Smooth muscle cell (in vitro differentiated cells): ENCODE measurements at regions not wholly inside any gene's neighbourhood (a gene's known extent, or its start where the extent isn't known, plus 50 kb on each side); places are given as distances from the start of the nearest gene placed in this dataset.
A peak's percentile ranks its signal among the peaks of the same experiment; 100 is the strongest.
"Not testable (repeated sequence)": the region's sequence is repeated elsewhere in the genome, so short reads cannot be mapped to it uniquely, and the experiment has no call there.

Experiments used
- DNase-seq: peaks from one replicate; lab custom pipeline; 2025; ENCODE audit not compliant: unreplicated experiment; lab: John Stamatoyannopoulos, UW
- H2AFZ ChIP-seq: fragments of 200-600 bp; sonication (generic); 2 replicates; pipeline ENCODE4 v1.6.0; 2016; ENCODE audit warnings: antibody characterized with exemption, low read depth, mild to moderate bottlenecking
- H3F3A ChIP-seq: fragments of 200-600 bp; sonication (generic); 2 replicates; pipeline ENCODE4 v1.6.0; 2017; ENCODE audit warnings: antibody characterized with exemption, low read depth
- H3K27ac ChIP-seq: fragments of 200-600 bp; sonication (generic); 2 replicates; pipeline ENCODE4 v1.5.1; 2016; ENCODE audit warnings: low read depth, mild to moderate bottlenecking
- H3K27me3 ChIP-seq: fragments of 200-600 bp; sonication (generic); 2 replicates; pipeline ENCODE4 v1.6.1; 2016; ENCODE audit warnings: low read depth, mild to moderate bottlenecking
- H3K36me3 ChIP-seq: fragments of 200-600 bp; sonication (generic); 2 replicates; pipeline ENCODE4 v1.5.1; 2016; ENCODE audit warnings: low read depth
- H3K4me1 ChIP-seq: fragments of 200-600 bp; sonication (generic); 2 replicates; pipeline ENCODE4 v1.5.1; 2016; ENCODE audit warnings: low read depth
- H3K4me2 ChIP-seq: fragments of 200-600 bp; sonication (generic); 2 replicates; pipeline ENCODE4 v1.6.0; 2016; ENCODE audit warnings: mild to moderate bottlenecking
- H3K4me3 ChIP-seq: fragments of 200-600 bp; sonication (generic); 2 replicates; pipeline ENCODE4 v1.5.1; 2016; ENCODE audit warnings: mild to moderate bottlenecking
- H3K79me2 ChIP-seq: fragments of 200-600 bp; sonication (generic); 2 replicates; pipeline ENCODE4 v1.6.0; 2016; ENCODE audit warnings: low read depth, mild to moderate bottlenecking
- H3K9ac ChIP-seq: fragments of 200-600 bp; sonication (generic); 2 replicates; pipeline ENCODE4 v1.6.0; 2016; ENCODE audit warnings: low read depth
- H3K9me3 ChIP-seq: fragments of 200-600 bp; sonication (generic); replicated peaks from 2 replicates; pipeline ENCODE4 v1.5.1; 2016; ENCODE audit warnings: low read depth
- H4K20me1 ChIP-seq: fragments of 200-600 bp; sonication (generic); 2 replicates; pipeline ENCODE4 v1.6.0; 2016; ENCODE audit warnings: low read depth
- WGBS: methylation state at CpG from one replicate; pipeline ENCODE4 v1.1.7; 2016; ENCODE audit warnings: low lambda C conversion rate; 5-methylcytosine and 5-hydroxymethylcytosine counted together
- TF ChIP-seq, protein P1 (sequence below): fragments of 200-600 bp; sonication (generic); IDR thresholded peaks from 2 replicates; pipeline ENCODE4 v1.5.1; 2017; ENCODE audit warnings: borderline replicate concordance, mild to moderate bottlenecking, antibody characterized with exemption; ENCODE audit not compliant: insufficient read depth, poor library complexity, severe bottlenecking

DNA sequence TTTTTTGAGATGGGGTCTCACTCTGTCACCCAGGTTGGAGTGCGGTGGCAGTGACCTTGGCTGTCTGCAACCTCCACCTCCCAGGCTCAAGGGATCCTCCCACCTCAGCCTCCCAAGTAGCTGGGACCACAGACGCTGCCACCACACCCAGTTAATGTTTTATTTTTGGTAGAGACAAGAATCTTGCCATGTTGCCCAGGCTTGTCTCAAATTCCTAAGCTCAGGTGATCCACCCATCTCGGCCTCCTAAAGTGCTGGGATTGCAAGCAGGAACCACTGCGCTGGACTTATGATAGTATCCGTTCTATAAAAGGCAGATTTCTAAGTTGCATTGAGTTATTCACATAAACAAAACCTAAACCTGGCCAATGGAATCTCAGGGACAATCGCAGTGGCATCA is 321.1 kb upstream of the PRICKLE1 start:
- H4K20me1 ChIP-seq, result no peaks in the 10 kb centered on the region
- no peaks in the 10 kb centered on the region for H3K79me2 ChIP-seq
- no peaks in the 10 kb centered on the region for H3K4me1 ChIP-seq
- no peaks in the 10 kb centered on the region for H3F3A ChIP-seq
- peak overlapping the region; percentile 22 for H3K27ac ChIP-seq
- no peaks in the 10 kb centered on the region for H3K36me3 ChIP-seq
- H3K9ac ChIP-seq, result no peak overlapping the region
- no peak for DNase-seq
- no peaks in the 10 kb centered on the region for H3K9me3 ChIP-seq
- no peak overlapping the region for H2AFZ ChIP-seq
- WGBS, result 75% methylated on average over 6 of the region's 6 CpGs
- TF ChIP-seq, protein P1, sequence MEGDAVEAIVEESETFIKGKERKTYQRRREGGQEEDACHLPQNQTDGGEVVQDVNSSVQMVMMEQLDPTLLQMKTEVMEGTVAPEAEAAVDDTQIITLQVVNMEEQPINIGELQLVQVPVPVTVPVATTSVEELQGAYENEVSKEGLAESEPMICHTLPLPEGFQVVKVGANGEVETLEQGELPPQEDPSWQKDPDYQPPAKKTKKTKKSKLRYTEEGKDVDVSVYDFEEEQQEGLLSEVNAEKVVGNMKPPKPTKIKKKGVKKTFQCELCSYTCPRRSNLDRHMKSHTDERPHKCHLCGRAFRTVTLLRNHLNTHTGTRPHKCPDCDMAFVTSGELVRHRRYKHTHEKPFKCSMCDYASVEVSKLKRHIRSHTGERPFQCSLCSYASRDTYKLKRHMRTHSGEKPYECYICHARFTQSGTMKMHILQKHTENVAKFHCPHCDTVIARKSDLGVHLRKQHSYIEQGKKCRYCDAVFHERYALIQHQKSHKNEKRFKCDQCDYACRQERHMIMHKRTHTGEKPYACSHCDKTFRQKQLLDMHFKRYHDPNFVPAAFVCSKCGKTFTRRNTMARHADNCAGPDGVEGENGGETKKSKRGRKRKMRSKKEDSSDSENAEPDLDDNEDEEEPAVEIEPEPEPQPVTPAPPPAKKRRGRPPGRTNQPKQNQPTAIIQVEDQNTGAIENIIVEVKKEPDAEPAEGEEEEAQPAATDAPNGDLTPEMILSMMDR, result no peak
- no peak overlapping the region for H3K4me3 ChIP-seq
- H3K4me2 ChIP-seq, result no peak overlapping the region
- no peaks in the 10 kb centered on the region for H3K27me3 ChIP-seq

DNA sequence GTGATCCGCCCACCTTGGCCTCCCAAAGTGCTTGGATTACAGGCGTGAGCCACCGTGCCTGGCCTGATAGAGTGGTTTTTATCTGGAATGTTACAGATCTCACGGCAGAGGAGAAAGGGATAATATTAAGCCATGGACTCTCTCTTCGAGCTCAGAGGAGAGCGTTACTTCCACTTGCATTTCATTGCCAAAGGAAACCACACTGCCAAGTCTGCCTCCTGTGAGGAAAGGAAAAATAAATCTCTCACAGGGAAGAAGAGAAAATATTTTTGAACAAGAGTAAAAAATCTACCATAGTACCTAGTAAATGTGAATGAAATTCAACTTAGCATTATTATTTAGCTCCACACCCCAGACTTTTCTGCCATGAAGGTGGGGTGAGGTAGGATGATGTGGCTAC is 319.2 kb upstream of the PRICKLE1 start:
- Histone ChIP-seq H3K9me3 (no peaks in the 10 kb centered on the region), H4K20me1 (no peaks in the 10 kb centered on the region), H3K4me3 (no peak overlapping the region), H3K36me3 (no peaks in the 10 kb centered on the region), H3F3A (no peaks in the 10 kb centered on the region), H3K4me1 (no peaks in the 10 kb centered on the region), H3K4me2 (no peak overlapping the region), H3K79me2 (no peaks in the 10 kb centered on the region), H2AFZ (no peak overlapping the region), H3K27ac (no peak overlapping the region), H3K9ac (no peak overlapping the region), H3K27me3 (no peaks in the 10 kb centered on the region)
- 79% methylated on average over 6 of the region's 6 CpGs for WGBS
- TF ChIP-seq, protein P1, result no peak
- DNase-seq, result no peak

DNA sequence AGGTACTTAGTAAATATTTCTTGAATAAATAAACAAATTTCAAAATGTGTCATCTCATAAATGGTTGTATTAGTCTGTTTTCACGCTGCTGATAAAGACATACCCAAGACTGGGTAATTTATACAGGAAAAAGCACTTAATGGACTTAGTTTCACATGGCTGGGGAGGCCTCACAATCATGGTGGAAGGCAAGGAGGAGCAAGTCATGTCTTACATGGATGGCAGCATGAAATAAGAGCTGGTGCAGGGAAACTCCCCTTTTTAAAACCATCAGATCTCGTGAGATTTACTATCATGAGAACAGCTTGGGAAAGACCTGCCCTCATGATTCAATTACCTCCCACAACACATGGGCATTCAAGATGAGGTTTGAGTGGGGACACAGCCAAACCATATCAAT is 317.3 kb upstream of the PRICKLE1 start:
- H3K79me2 ChIP-seq, H2AFZ ChIP-seq, H3K4me1 ChIP-seq, H3K9me3 ChIP-seq, DNase-seq, H3K36me3 ChIP-seq, H3F3A ChIP-seq, H3K4me3 ChIP-seq, H3K4me2 ChIP-seq, H3K9ac ChIP-seq, H4K20me1 ChIP-seq, H3K27me3 ChIP-seq, H3K27ac ChIP-seq: not testable (repeated sequence)
- 96% methylated on average over 2 of the region's 2 CpGs for WGBS

DNA sequence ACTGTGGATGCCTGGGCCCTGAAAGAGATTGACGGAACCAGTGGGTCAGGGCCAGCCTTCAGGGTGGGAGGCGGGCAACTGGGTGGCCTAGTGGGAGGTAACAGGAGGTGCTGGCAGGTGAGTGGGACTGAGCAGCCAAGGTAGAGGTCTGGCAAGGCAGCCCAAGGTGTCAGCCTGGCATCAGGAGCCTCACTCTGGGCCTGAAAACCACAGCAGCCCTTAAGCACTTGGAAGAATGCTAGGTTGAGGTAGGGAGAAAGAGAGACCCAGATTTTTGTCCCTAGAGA is 315.8 kb upstream of the PRICKLE1 start:
- Histone ChIP-seq H2AFZ (no peak overlapping the region), H3K4me1 (no peaks in the 10 kb centered on the region), H3K79me2 (no peaks in the 10 kb centered on the region), H3F3A (no peaks in the 10 kb centered on the region), H3K27ac (no peak overlapping the region), H3K36me3 (no peaks in the 10 kb centered on the region), H3K9me3 (no peaks in the 10 kb centered on the region), H4K20me1 (no peaks in the 10 kb centered on the region), H3K9ac (no peak overlapping the region), H3K4me2 (no peak overlapping the region), H3K27me3 (no peaks in the 10 kb centered on the region), H3K4me3 (no peak overlapping the region)
- WGBS, result 100% methylated on average over 2 of the region's 2 CpGs
- DNase-seq, result no peak
- TF ChIP-seq, protein P1, result no peak
